HL-60 (cell line): ENCODE measurements at regions not wholly inside any gene's neighbourhood (a gene's known extent, or its start where the extent isn't known, plus 50 kb on each side); places are given as distances from the start of the nearest gene placed in this dataset.
"Not testable (repeated sequence)": the region's sequence is repeated elsewhere in the genome, so short reads cannot be mapped to it uniquely, and the experiment has no call there.

Source experiments
- DNase-seq, 2 experiments: peaks; one replicate each; pipeline ENCODE4 v3.0.0-alpha.2; 2010 to 2020; ENCODE audit warnings: low read depth in 1 of 2, low spot score in 1 of 2
- H3K27ac ChIP-seq: fragments of 250-450 bp; sonication (Bioruptor Pico); replicated peaks from 2 replicates; pipeline ENCODE4 v1.5.1; 2020; ENCODE audit warnings: mild to moderate bottlenecking, moderate library complexity
- H3K27me3 ChIP-seq: fragments of 250-450 bp; sonication (Bioruptor Pico); 2 replicates; pipeline ENCODE4 v1.5.1; 2021; ENCODE audit warnings: mild to moderate bottlenecking, moderate library complexity; ENCODE audit not compliant: insufficient read depth, poor library complexity, severe bottlenecking
- H3K4me3 ChIP-seq: replicated peaks from 2 replicates; pipeline ENCODE4 v1.5.1; 2011; ENCODE audit warnings: mild to moderate bottlenecking, control low read depth, low read length; ENCODE audit not compliant: insufficient read depth
- GABPA ChIP-seq: IDR thresholded peaks from 2 replicates; pipeline ENCODE4 v1.6.1; 2012; ENCODE audit warnings: low read depth
- POLR2AphosphoS5 ChIP-seq: IDR thresholded peaks from 2 replicates; pipeline ENCODE4 v1.6.1; 2012; ENCODE audit warnings: low read depth
- SPI1 ChIP-seq: IDR thresholded peaks from 2 replicates; pipeline ENCODE4 v1.6.1; 2012; ENCODE audit warnings: low read depth, mild to moderate bottlenecking, borderline replicate concordance
- TF ChIP-seq, protein P1 (sequence below): IDR thresholded peaks from one replicate; pipeline ENCODE4 v1.5.1; 2011; ENCODE audit warnings: low read length, control low read depth, inconsistent platforms; ENCODE audit not compliant: insufficient read depth
- TF ChIP-seq, protein P2 (sequence below): IDR thresholded peaks from 2 replicates; pipeline ENCODE4 v1.6.1; 2012; ENCODE audit warnings: low read depth; ENCODE audit not compliant: insufficient replicate concordance

DNA sequence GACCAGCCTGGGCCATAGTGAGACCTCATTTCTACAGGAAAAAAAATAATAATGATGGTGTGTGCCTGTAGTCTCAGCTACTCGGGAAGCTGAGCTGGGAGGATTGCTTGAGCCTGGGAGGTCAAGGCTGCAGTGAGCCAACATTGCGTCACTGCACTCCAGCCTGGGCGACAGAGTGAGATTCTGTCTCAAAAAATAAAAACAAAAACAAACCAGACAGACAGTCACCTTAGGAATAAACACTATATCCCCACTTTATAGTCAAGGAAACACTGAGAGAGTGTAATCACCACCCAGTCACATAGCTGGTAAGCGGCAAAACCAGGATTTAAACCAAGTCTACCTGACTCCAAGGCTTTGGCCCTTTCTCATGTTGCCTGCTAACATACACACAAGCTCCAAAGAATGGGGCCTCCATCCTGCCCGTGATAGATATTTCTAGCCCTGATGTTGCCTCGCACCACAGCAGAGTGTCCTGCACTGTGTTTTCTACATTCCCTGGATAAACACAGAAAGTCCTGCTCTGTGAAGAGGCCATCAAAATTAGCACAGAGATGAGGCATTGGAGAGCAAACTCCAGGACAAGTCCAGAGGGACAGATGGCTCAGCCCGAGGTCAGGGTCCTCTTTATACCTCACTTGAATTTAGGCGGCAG, 66.1 kb upstream of the SMURF2 start:
- no peak for DNase-seq
- TF ChIP-seq, protein P1, sequence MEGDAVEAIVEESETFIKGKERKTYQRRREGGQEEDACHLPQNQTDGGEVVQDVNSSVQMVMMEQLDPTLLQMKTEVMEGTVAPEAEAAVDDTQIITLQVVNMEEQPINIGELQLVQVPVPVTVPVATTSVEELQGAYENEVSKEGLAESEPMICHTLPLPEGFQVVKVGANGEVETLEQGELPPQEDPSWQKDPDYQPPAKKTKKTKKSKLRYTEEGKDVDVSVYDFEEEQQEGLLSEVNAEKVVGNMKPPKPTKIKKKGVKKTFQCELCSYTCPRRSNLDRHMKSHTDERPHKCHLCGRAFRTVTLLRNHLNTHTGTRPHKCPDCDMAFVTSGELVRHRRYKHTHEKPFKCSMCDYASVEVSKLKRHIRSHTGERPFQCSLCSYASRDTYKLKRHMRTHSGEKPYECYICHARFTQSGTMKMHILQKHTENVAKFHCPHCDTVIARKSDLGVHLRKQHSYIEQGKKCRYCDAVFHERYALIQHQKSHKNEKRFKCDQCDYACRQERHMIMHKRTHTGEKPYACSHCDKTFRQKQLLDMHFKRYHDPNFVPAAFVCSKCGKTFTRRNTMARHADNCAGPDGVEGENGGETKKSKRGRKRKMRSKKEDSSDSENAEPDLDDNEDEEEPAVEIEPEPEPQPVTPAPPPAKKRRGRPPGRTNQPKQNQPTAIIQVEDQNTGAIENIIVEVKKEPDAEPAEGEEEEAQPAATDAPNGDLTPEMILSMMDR = no peak
- TF ChIP-seq SPI1 (no peak), GABPA (no peak), POLR2AphosphoS5 (no peak)
- TF ChIP-seq, protein P2, sequence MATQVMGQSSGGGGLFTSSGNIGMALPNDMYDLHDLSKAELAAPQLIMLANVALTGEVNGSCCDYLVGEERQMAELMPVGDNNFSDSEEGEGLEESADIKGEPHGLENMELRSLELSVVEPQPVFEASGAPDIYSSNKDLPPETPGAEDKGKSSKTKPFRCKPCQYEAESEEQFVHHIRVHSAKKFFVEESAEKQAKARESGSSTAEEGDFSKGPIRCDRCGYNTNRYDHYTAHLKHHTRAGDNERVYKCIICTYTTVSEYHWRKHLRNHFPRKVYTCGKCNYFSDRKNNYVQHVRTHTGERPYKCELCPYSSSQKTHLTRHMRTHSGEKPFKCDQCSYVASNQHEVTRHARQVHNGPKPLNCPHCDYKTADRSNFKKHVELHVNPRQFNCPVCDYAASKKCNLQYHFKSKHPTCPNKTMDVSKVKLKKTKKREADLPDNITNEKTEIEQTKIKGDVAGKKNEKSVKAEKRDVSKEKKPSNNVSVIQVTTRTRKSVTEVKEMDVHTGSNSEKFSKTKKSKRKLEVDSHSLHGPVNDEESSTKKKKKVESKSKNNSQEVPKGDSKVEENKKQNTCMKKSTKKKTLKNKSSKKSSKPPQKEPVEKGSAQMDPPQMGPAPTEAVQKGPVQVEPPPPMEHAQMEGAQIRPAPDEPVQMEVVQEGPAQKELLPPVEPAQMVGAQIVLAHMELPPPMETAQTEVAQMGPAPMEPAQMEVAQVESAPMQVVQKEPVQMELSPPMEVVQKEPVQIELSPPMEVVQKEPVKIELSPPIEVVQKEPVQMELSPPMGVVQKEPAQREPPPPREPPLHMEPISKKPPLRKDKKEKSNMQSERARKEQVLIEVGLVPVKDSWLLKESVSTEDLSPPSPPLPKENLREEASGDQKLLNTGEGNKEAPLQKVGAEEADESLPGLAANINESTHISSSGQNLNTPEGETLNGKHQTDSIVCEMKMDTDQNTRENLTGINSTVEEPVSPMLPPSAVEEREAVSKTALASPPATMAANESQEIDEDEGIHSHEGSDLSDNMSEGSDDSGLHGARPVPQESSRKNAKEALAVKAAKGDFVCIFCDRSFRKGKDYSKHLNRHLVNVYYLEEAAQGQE = no peak
- Histone ChIP-seq H3K4me3 (no peak overlapping the region), H3K27ac (no peak overlapping the region), H3K27me3 (no peaks in the 10 kb centered on the region)

DNA sequence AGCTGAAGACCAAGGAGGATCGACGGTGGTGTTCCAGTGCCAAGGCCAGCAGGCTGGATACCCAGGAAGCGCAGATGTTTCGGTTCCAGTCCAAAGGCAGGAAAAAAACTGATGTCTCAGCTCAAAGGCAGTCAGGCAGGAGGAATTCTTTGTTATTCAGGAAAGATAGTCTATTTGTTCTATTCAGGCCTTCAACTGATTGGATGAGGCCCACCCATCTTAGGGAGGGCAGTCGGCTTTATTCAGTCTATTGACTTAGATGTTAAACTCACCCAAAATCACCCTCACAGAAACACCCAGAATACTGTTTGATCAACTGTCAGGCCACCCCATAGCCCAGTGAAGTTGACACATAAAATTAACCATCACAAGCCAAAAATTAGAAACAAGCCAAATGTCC, 63.9 kb upstream of the SMURF2 start:
- H3K27me3 ChIP-seq, H3K27ac ChIP-seq, H3K4me3 ChIP-seq, DNase-seq: not testable (repeated sequence)

DNA sequence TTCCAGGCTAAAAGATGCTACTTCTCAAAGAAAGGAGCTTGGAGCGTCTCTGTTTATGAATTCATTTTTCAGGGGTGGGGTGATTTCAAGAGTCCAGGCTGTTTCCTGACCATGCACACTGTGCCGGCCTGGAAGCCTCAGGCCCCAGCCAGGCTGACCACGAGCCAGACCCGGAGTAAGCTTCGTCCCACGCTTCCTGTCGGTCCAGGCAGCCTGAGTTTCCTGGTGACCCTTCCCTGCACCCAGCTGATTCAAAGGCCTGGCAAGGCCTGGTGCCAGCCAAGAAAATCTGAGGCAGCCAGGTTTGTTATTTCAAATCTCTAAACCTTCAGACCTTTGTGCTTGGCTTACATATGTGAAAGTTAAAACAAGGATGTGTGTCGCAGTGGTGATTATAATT, 62.1 kb upstream of the SMURF2 start:
- H3K4me3 ChIP-seq, H3K27ac ChIP-seq, H3K27me3 ChIP-seq, DNase-seq: not testable (repeated sequence)

DNA sequence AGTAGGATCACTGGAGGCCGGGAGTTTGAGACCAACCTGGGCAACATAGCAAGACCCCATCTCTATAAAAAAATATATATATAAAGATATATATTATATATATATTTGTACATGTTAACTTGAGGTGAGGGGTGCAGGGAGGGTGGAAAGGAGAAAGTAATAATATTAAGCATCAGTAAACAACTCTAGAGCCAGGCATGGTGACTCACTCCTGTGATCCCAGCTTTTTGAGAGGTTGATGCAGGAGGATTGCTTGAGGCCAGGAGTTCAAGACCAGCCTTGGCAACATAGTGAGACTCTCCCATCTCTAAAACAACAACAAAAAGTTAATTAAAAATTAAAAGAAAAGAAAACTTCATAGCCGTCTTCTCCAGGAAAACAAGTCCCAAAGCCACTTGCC, 61.7 kb upstream of the SMURF2 start:
- Histone ChIP-seq H3K27me3 (no peaks in the 10 kb centered on the region), H3K4me3 (no peak overlapping the region), H3K27ac (no peak overlapping the region)
- no peak for DNase-seq
- TF ChIP-seq, protein P2 = no peak
- TF ChIP-seq GABPA (no peak), POLR2AphosphoS5 (no peak), SPI1 (no peak)
- TF ChIP-seq, protein P1 = no peak

DNA sequence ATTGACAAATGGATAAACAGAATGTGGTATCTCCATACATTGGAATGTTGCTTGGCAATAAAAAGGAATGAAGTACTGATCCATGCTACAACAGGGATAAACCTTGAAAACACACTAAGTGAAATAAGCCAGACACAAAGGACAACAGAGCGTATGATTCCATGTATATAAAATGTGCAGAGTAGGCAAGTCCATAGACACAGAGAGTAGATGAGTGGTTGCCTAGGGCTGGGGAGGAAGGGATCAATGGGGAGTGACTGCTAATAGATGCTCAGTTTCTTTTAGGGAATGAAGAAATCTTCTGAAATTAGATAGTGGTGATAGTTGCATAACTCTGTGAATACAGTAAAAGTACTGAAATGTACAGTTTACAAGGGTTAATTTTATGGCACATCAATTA, 59.4 kb upstream of the SMURF2 start:
- not testable (repeated sequence) for H3K27me3 ChIP-seq, H3K4me3 ChIP-seq, DNase-seq, H3K27ac ChIP-seq

DNA sequence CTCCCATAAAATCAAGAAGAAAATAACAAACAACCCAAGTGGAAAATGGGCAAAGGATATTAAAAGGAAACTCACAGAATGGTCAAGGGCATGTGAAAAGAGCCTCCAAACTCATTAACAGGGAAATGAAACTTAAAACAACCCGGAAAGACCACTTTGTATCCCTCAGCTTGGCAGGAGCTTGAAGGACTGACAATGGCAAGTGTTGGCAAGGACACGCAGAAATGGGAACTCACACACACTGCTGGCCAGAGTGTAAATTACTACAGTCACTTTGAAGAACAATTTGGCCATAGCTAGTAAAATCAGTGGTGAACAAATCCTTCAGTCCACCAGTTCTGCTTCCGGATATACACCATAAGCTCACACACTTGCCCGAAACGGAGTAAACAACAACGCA, 58.1 kb upstream of the SMURF2 start:
- H3K4me3 ChIP-seq, H3K27ac ChIP-seq, H3K27me3 ChIP-seq, DNase-seq: not testable (repeated sequence)

DNA sequence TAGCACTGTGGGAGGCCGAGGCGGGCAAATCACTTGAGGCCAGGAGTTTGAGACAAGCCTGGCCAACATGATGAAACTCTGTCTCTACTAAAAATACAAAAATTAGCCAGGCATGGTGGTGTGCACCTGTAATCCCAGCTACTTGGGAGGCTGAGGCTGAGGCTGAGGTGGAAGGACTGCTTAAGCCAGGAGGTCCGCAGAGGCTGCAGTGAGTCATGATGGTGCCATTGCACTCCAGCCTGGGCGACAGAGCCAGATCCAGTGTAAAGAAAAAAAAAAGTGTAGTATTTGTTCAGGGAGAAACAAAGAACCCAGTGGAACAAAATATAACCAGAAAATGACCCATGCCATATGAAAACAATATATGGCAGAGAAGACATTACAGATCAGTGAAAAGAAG, 57.4 kb upstream of the SMURF2 start:
- not testable (repeated sequence) for H3K27me3 ChIP-seq, DNase-seq, H3K4me3 ChIP-seq, H3K27ac ChIP-seq

DNA sequence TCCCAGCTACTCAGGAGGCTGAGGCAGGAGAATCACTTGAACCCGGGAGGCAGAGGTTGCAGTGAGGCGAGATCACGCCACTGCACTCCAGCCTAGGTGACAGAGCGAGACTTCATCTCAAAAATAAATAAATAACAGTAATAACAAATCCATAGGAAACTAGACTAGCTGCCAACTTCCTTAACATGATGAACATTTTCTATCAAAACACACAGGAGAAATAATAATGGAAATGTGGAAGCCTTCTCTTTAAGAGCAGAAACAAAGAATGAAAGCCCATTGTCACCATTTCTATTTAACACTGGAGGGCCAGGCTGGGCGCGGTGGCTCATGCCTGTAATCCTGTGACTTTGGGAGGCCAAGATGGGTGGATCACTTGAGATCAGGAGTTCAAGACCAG, 56.7 kb upstream of the SMURF2 start:
- DNase-seq, H3K27ac ChIP-seq, H3K27me3 ChIP-seq, H3K4me3 ChIP-seq: not testable (repeated sequence)
